HG03025 (cell line): ENCODE measurements at regions not wholly inside any gene's neighbourhood (a gene's known extent, or its start where the extent isn't known, plus 50 kb on each side); places are given as distances from the start of the nearest gene placed in this dataset.

ENCODE experiments used
- ATAC-seq: cut with Tn5 transposase; IDR thresholded peaks from one replicate; pipeline ENCODE4 v1.9.1; 2021; ENCODE audit warnings: mild to moderate bottlenecking, moderate library complexity; ENCODE audit not compliant: unreplicated experiment, low FRiP score

DNA sequence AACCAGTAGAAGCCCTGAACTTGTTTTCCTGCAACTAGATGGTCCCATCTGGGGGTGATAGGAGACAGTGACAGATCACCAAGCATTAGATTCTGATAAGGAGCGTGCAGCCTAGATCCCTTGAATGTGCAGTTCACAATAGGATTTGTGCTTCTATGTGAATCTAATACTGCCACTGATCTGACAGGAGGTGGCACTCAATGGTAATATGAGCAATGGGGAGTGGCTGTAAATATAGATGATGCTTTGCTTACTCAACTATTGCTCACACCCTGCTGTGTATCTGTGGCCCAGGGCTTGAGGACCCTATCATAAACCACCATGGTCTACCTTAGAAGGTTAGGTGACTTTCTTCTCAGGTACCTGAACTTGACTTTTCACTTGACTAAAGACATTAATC is 417.1 kb upstream of the ARHGEF26 start:
- ATAC-seq, result no peak

GRCh38 chr3:153706706-153707105 is 414.5 kb upstream of the ARHGEF26 start:
- no peak for ATAC-seq

- no peak for ATAC-seq
Observed at GRCh38 chr3:153714016-153714415, 407.2 kb upstream of the ARHGEF26 start.

DNA sequence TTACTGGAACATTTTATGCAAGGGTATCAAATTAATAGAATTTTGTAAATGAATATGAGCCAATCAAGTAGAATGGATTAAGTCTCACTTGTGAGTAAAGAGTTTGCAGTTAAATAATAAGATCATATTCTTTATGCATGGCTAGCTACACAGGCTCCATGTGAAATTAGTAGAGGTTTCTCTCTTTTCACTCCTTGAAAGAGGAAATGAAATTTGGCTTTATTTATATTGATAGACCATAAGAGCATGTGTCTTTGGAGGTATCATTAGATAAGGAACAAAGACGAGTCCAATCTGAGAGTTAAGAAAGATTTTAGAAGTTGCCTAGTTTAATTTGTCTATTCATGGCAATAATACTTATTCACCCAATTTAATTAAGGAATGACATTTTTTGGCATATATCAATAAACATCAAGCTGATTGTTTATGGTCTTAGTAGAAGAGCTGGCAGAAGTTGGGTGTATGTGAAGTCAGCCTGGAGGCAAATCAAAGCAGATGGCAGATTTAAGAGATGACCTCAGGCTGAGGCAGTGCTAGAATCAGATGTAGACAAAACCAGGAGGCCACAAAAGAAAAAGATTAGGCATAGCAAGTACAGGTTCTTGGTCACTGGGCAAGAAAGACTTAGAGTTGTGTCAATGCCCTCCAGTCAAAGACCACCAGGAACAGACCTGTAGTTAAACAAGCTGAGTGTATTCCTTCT is 406.5 kb upstream of the ARHGEF26 start:
- ATAC-seq, result no peak

DNA sequence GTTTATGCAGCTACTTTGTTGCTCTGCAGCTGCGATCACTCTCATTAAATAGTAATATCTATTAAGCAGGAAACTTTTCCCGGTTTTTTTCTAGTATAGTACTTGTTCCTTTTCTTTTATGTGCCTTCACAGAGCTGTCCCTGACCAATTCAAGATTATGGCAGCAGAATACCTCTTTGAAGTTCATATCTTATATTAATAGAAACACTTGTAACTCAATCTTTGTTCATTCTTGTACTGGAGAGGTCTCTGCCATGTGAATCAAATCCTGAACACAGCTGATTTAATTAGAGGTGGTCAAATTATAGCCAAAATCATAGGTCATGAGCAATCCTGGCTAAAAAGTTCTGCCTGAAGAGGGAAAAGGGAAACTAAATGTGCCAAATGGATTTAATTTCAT is 399.0 kb upstream of the ARHGEF26 start:
- ATAC-seq, result no peak

DNA sequence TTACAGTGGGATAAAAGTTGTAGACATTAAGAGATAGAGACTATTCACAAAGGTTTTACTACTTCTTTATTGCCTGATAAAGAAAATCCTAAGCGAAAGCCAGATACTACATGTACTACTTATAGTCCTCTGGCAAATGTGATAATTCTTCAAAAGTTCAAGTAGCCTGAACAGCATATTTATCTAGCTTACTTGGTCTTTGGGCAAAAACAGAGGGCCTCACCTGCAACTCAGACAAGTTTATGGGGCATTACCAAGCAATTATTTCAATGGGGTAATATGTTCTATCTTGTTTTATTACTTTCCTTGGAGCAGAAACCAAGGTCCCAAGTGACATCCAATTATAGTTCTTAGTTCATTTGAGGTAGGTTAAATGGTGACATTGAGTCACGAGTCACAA is 390.1 kb upstream of the ARHGEF26 start:
- no peak for ATAC-seq

GRCh38 chr3:153734777-153735551 is 386.2 kb upstream of the ARHGEF26 start:
- ATAC-seq, result no peak

DNA sequence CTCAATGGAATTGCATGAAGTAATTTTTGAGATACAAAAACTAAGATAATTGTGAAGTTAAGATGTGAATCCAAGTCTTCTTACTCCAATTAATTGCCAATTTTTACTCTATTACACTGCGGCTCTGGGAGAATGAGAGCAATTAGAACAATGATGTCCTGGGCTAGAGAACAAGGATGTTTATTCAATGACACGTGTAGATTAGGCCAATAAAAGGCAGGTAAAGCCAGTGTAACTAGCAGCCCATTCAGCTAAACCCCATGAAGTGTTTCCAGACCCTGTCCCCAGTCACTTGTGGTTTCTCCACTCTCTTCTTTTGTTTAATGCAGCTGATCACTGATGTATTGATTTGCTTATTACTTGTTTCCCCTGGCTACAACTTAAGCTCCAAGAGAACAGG is 381.1 kb upstream of the ARHGEF26 start:
- no peak for ATAC-seq

DNA sequence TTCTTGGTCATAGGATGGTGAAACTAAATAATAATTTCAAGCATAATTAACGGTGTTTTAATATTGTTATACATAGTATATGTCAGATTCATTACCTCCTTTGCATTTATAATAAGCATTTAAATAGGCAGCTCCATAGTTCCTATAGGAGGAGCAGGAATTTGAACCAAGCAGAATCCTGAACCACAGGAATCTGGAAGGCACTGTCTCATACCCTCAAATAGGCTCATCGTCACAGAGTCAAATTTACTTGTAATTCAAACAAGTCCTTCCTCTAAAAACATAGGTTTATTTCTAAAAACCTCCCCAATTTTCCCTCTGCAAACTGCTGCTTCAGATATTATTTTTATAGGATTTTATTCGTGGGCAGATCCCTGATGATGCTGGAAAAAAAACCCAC is 376.3 kb upstream of the ARHGEF26 start:
- ATAC-seq, result no peak

DNA sequence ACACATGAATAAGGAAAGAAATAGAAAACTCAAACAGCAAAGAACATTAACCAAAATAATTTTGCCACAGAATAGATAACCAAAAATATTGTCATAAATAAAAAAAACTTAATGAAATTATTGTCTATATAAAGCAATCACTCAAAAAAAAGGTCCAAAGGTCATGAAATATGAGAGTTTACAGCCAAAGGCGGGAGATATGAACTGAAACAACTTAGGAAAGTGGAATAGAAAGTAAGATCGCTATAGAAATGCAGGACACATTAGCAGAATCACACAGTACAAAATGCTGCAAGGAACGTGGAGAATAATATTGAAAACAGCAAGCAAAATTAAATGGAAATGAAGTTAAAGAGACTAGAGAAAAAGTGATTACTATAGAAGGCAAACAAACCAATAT is 375.0 kb upstream of the ARHGEF26 start:
- no peak for ATAC-seq

DNA sequence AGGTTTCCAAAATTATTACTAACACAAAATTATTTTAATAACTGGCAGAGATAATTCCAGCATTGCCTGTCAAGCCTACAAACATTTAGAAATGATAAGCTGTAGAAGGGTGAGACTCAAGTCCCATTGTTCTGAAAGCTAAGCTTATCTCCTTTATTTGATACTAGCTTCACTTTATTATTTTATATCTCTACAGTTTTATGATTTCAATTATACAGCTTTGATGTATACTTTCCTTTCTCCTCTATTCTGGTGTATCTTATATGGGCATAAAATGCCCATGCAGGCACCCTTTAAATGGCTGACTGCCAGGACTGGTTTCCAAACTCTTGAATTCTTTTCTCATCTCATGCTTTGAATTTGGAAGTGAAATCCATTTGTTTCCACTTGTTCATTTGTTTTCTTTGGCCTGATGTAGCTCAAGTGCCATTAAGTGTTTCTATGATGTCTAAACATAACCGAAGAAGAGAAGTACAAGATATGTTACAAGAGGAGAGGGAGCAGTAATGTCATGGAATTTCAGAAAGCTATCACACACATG is 372.1 kb upstream of the ARHGEF26 start:
- no peak for ATAC-seq

DNA sequence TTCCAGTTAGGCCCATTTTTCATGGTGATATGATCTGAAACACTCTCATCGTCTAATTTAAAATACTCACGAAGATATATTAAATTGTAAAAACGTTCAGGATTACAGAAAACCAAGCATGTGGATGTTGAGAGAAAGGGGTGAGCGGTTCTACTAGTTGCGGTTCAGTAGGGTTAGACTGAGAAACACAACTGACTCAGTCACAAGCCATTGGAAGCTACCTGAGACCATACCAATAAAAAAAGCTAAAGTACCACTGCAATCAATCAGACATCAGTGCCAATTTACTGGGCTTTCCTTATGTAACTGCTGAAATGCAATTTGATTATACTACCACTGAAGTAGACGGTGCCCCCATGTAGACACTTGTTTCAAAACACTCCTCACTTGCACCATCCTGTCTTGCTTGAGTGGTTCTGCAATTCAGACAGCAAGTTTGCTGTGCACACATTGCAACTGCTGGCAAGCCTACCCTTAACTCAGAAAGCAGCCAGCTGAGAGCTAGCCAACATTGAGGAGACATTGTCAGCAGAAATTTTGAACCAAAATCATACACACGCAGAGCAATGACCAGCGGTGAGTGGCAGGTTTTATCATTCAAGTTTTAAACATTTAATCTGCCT is 368.7 kb upstream of the ARHGEF26 start:
- ATAC-seq, result no peak

DNA sequence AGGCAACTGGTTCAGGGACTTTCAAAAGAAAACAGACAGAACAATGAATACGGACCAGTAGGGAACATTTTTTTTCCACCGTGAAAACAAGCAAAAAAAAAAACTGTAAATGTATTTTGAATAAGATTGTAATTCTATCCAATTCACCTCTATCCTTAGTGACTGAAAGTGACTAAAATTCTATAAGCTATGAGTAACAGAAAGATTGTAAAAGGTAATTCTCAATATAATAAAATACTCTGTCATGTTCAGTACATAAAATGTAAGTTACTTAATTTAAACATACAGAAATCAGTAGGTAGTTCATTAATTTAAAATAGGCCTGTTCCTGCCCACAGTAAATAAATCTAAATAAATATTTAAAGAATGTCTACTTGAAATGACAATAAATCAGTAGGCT is 368.2 kb upstream of the ARHGEF26 start:
- ATAC-seq, result no peak

DNA sequence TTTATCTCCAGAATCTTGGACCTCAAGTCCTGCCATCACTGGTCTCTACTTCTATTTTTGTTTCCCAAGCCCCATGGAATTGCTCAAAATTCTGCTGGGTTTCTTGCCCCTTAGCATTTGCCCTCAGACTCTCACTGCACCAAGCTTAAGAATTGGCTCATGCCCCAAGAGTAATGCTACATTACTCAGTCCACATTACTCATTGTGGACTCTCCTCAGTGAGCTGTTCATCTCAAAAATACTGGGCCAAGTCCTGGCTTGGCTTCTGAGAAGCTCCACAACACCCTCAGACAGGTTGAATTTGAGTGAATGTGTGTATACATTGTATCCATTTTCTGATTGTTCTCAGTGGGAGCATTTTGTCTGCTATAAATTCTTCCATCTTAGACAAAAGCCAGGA is 364.4 kb upstream of the ARHGEF26 start:
- no peak for ATAC-seq

DNA sequence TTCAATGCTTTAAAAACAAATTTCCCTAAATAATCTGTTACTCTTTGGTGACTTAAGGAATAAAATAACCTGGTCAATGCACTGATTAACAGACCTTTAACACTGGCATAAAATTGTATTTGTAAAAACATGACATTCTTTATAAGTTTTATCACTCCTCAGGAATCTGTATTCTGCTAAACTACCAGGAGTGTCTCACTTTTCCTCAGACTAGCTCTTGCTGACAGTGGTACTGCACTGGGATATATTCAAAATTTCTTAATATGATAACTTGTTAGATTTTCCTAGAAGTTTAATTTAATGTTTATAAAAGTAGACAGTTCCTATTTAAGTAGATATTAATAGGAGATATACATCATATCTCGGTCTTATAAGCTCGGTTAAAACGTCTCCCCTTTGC is 363.4 kb upstream of the ARHGEF26 start:
- ATAC-seq, result no peak

- ATAC-seq, result no peak
Observed at GRCh38 chr3:153760948-153761347, 360.2 kb upstream of the ARHGEF26 start.

DNA sequence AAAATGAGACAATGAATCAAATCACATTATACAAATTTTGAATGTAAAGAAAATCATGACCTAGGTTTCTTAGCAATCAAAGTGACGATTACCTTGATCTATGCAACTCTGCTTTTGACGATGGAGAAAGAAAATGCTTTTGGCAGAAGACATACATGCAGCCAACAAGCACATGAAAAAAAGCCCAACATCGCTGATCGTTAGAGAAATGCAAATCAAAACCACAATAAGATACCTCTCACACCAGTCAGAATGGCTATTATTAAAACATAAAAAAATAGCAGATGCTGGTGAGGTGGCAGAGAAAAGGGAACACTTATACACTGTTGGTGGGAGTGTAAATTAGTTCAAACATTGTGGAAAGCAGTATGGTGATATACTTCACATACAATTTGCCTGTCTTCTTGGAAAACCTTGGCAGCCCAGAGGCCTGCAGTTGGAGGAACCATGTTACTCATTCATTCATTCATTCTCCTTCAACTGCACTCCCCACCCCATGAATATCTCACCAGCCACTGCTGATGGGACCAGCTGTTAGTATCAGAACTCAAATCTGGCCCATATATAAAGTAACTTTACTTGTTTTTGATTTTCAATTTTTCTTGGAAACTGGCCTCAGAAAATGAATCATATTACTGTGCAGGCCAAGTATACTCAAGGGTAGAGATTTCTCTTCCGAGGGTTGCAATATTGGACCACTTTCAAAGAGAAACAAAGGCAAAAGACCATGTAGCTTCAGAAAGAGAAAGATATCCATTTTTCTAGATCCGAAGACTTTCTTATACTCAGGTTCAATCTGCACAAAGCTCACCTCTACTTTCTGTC is 358.6 kb upstream of the ARHGEF26 start:
- ATAC-seq, result no peak

DNA sequence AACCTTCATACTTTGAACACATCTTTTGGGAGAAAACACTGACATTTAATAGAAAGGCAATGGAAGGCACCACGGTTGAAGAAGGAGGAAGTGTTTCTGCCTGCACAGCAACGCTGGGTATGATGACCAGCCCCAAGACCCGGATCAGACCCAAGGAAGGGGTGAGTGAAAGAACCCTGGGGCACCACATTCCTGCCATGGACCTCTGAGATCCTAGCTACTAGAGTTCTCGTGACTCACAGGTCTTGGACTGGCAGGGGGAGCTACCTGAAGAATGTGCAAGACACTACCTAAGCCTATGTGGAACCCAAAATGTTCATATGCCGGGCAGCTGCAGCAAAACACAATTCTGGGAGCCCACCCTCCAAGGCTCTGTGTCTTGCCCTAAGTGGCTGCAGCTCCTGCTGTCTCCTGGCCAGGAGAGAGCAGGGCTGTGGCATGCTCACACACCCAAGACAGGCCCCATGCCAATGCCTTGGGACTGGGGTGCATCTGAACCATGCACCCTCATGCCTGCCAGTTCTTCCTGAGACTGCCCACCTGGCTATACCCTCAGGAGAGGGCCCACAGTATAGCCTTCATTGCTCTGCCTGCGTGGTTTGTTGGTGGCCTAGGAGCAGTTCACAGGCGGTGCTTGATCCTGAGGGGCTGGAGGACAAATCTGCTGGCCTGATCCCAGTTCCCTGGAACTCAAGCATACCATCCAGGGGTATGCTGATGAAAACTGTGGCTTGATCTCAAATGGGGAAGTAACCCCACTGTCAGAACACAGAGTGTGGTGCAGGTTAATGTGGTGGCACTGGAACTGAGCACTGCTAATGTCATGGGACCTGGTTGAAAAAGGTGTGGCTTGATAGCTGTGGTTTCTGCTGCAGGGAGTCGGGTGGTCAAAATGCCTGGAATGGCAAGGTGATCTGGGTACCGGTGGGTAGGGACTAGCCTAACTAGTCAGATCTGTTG is 353.3 kb upstream of the ARHGEF26 start:
- peak; percentile 12 for ATAC-seq
